ENCODE measurements at regions not wholly inside any gene's neighbourhood (a gene's known extent, or its start where the extent isn't known, plus 50 kb on each side); places are given as distances from the start of the nearest gene placed in this dataset.

- TF ChIP-seq JAZF1 (CRISPR knock-in tag; IDR thresholded peaks at IDR 0.05) (no peak), ZNF263 (CRISPR knock-in tag; IDR thresholded peaks at IDR 0.05; ENCODE audit: low read depth) (no peak)
Observed at GRCh38 chr6:81063891-81064290, 688.6 kb downstream of the TENT5A start (continued).

GRCh38 chr6:81054036-81054435 lies 698.4 kb downstream of the TENT5A start:
- TF ChIP-seq STAT6 (CRISPR knock-in tag; conservative IDR thresholded peaks at IDR 0.05; ENCODE audit: low read depth) = no peak
- TF ChIP-seq CREM (CRISPR knock-in tag; IDR thresholded peaks at IDR 0.05) = no peak
- no peak for TF ChIP-seq USF2 (CRISPR knock-in tag; IDR thresholded peaks at IDR 0.05)
- no peak for TF ChIP-seq RORB (CRISPR knock-in tag; IDR thresholded peaks at IDR 0.05)
- no peak for TF ChIP-seq PREB (CRISPR knock-in tag; IDR thresholded peaks at IDR 0.05; ENCODE audit: borderline replicate concordance)
- DNase-seq (ENCODE audit: low spot score) (no peak), ATAC-seq (no peak)
- Mint-ChIP-seq H3K9me3 (no peaks in the 10 kb centered on the region), H3K27me3 (ENCODE audit: low read depth) (no peaks in the 10 kb centered on the region), H3K27ac (no peak overlapping the region), H3K4me1 (peaks cover 6% of the 10 kb centered on the region; the same call in 1 of the 2 replicates), H3K4me3 (no peak overlapping the region), H3K36me3 (no peaks in the 10 kb centered on the region)
- ChIA-PET CTCF (no interaction called here), POLR2A (no interaction called here)

GRCh38 chr6:81051952-81052351 lies 700.5 kb downstream of the TENT5A start:
- H3K27ac Mint-ChIP-seq = no peak overlapping the region
- DNase-seq (ENCODE audit: low spot score) = peak; percentile 27
- H3K4me3 Mint-ChIP-seq = no peak overlapping the region
- no peaks in the 10 kb centered on the region for H3K27me3 Mint-ChIP-seq (ENCODE audit: low read depth)
- peaks cover 5% of the 10 kb centered on the region; the same call in 1 of the 2 replicates for H3K9me3 Mint-ChIP-seq
- POLR2A ChIA-PET = no interaction called here
- 0 out of 2 replicates have a peak, but pooled peaks cover 3% of the 10 kb centered on the region for H3K4me1 Mint-ChIP-seq
- ATAC-seq = peak; percentile 85
- CTCF ChIA-PET = no interaction called here
- no peaks in the 10 kb centered on the region for H3K36me3 Mint-ChIP-seq
- TF ChIP-seq FOXP4 (CRISPR knock-in tag; IDR thresholded peaks at IDR 0.05) = no peak
- no peak for TF ChIP-seq HMGA2 (CRISPR knock-in tag; IDR thresholded peaks at IDR 0.05)
- no peak for TF ChIP-seq MLX (CRISPR knock-in tag; IDR thresholded peaks at IDR 0.05)
- TF ChIP-seq MYBL2 (CRISPR knock-in tag; IDR thresholded peaks at IDR 0.05) = no peak
- TF ChIP-seq GABPB1 (CRISPR knock-in tag; IDR thresholded peaks at IDR 0.05) = no peak
- no peak for TF ChIP-seq TEAD1 (CRISPR knock-in tag; IDR thresholded peaks at IDR 0.05)
- TF ChIP-seq JUN (CRISPR knock-in tag; IDR thresholded peaks at IDR 0.05) = no peak
- no peak for TF ChIP-seq FOXK1 (CRISPR knock-in tag; IDR thresholded peaks at IDR 0.05)
- TF ChIP-seq TCF7 (CRISPR knock-in tag; IDR thresholded peaks at IDR 0.05; ENCODE audit: low read depth) = no peak
- TF ChIP-seq ZNF512 (CRISPR knock-in tag; IDR thresholded peaks at IDR 0.05; ENCODE audit: borderline replicate concordance) = no peak
- no peak for TF ChIP-seq AFF4 (CRISPR knock-in tag; IDR thresholded peaks at IDR 0.05; ENCODE audit: borderline replicate concordance)
- no peak for TF ChIP-seq ESRRA (CRISPR knock-in tag; IDR thresholded peaks at IDR 0.05; ENCODE audit: borderline replicate concordance)
- TF ChIP-seq ZNF416 (CRISPR knock-in tag; IDR thresholded peaks at IDR 0.05) = no peak
- TF ChIP-seq GRHL2 (CRISPR knock-in tag; IDR thresholded peaks at IDR 0.05; ENCODE audit: insufficient replicate concordance, severe bottlenecking) = no peak
- no peak for TF ChIP-seq PRRX2 (CRISPR knock-in tag; IDR thresholded peaks at IDR 0.05)

Data from WTC11 (cell line).